ENCODE measurements at regions not wholly inside any gene's neighbourhood (a gene's known extent, or its start where the extent isn't known, plus 50 kb on each side); places are given as distances from the start of the nearest gene placed in this dataset.

- Histone ChIP-seq H4K5ac (ENCODE audit: insufficient read length, low read depth, low read length) (no peak overlapping the region), H2BK15ac (ENCODE audit: low read length) (no peak overlapping the region), H3K9me3 (ENCODE audit: insufficient read depth in 2 of 2, low read depth in 1 of 2, low read length in 1 of 2) (no peaks in the 10 kb centered on the region), H4K8ac (ENCODE audit: extremely low read depth, insufficient read depth, low read length) (no peak overlapping the region), H3K4ac (replicated peaks; ENCODE audit: insufficient read length, low read depth, low read length) (no peak overlapping the region), H3K4me1 (replicated peaks in 1 of 4; ENCODE audit: control insufficient read depth in 3 of 4, insufficient read depth in 4 of 4, low read length in 3 of 4) (no peaks in the 10 kb centered on the region), H2BK5ac (ENCODE audit: low read depth, low read length) (no peak overlapping the region), H3K4me2 (ENCODE audit: insufficient read depth in 1 of 2, low read depth in 2 of 2, low read length in 2 of 2) (no peak overlapping the region), H3K79me1 (ENCODE audit: low read depth, low read length) (no peaks in the 10 kb centered on the region), H4K91ac (replicated peaks; ENCODE audit: insufficient read length, low read length) (no peak overlapping the region), H2AK5ac (ENCODE audit: low read depth, low read length) (no peak overlapping the region), H3K36me3 (ENCODE audit: control insufficient read depth in 2 of 4, insufficient read depth in 4 of 4, low read length in 3 of 4) (no peaks in the 10 kb centered on the region), H3K9ac (replicated peaks in 1 of 4; ENCODE audit: extremely low read depth in 1 of 4, low read depth in 3 of 4, low read length in 3 of 4) (no peak overlapping the region), H2BK120ac (replicated peaks; ENCODE audit: low read depth, low read length) (no peak overlapping the region), H2AFZ (ENCODE audit: low read length) (no peak overlapping the region), H3K27ac (ENCODE audit: low read depth, low read length) (no peak overlapping the region), H2BK20ac (ENCODE audit: low read length) (no peak overlapping the region), H4K20me1 (replicated peaks in 1 of 2; ENCODE audit: control insufficient read depth in 1 of 2, insufficient read depth in 2 of 2, low read length in 2 of 2) (no peaks in the 10 kb centered on the region), H3K56ac (replicated peaks; ENCODE audit: insufficient read length, low read depth, low read length) (no peak overlapping the region), H3K27me3 (replicated peaks in 1 of 4; ENCODE audit: control insufficient read depth in 3 of 4, extremely low read depth in 1 of 4, insufficient read depth in 3 of 4, low read length in 3 of 4) (peaks cover 0 to 1% (median 0%) of the 10 kb centered on the region in 4 experiments; a peak in 1 of 7 replicates), H3K23ac (ENCODE audit: insufficient read length) (no peak overlapping the region), H3K23me2 (ENCODE audit: low read depth, low read length) (no peaks in the 10 kb centered on the region), H3K14ac (ENCODE audit: insufficient read length) (no peak overlapping the region), H3K4me3 (ENCODE audit: extremely low read depth in 1 of 4, insufficient read depth in 2 of 4, low read depth in 3 of 4, low read length in 4 of 4) (no peak overlapping the region), H3K79me2 (ENCODE audit: control insufficient read depth in 1 of 2, insufficient read depth in 2 of 2, low read length in 2 of 2) (no peaks in the 10 kb centered on the region), H3K18ac (ENCODE audit: extremely low read depth, low read length) (no peak overlapping the region), H2BK12ac (ENCODE audit: low read depth, low read length) (no peak overlapping the region)
- TF ChIP-seq SRF (IDR thresholded peaks at IDR 0.05; ENCODE audit: low read depth, low read length) (no peak), SP2 (IDR thresholded peaks at IDR 0.05; ENCODE audit: low read length) (no peak), KDM4A (IDR thresholded peaks at IDR 0.05; ENCODE audit: low read depth, low read length, severe bottlenecking) (no peak)
- ChIA-PET POLR2A (ENCODE audit: partially characterized antibody) (no interaction called here), CTCF (ENCODE audit: partially characterized antibody) (no interaction called here)
- DNase-seq (ENCODE audit: low read depth in 1 of 2, low spot score in 2 of 2) (no peak), FAIRE-seq (no peak)
- 100% methylated on average over 1 of the region's 1 CpG; no CpG with 5 or more reads in 1 of the 2 experiments for WGBS, 2 experiments (ENCODE audit: extremely low coverage in 1 of 2, insufficient coverage in 1 of 2, insufficient read length in 1 of 2, insufficient replicate concordance in 2 of 2, low coverage in 1 of 2, low lambda C conversion rate in 2 of 2, missing lambda C conversion rate in 1 of 2)
Measured at GRCh38 chr5:85266692-85267091, 882.0 kb upstream of the EDIL3 start.

Measured in H1 (cell line).